GM19025 (cell line): ENCODE measurements at regions not wholly inside any gene's neighbourhood (a gene's known extent, or its start where the extent isn't known, plus 50 kb on each side); places are given as distances from the start of the nearest gene placed in this dataset.
A peak's percentile ranks its signal among the peaks of the same experiment; 100 is the strongest.

Source experiments
- ATAC-seq: cut with Tn5 transposase; IDR thresholded peaks from one replicate; pipeline ENCODE4 v1.9.1; 2021; ENCODE audit warnings: mild to moderate bottlenecking, low read depth, moderate library complexity; ENCODE audit not compliant: unreplicated experiment

GRCh38 chr6:9563568-9563967 is 851.3 kb downstream of the TFAP2A start:
- no peak for ATAC-seq

- ATAC-seq: no peak
These were observed 860.1 kb downstream of the TFAP2A start for GRCh38 chr6:9554806-9555205.

- no peak for ATAC-seq
These were observed 860.6 kb downstream of the TFAP2A start for GRCh38 chr6:9554323-9554722.

GRCh38 chr6:9553002-9553401 is 861.9 kb downstream of the TFAP2A start:
- no peak for ATAC-seq

GRCh38 chr6:9543649-9544048 is 871.2 kb downstream of the TFAP2A start:
- no peak for ATAC-seq

- no peak for ATAC-seq
These were observed 874.2 kb downstream of the TFAP2A start for GRCh38 chr6:9540534-9541126.

- ATAC-seq: no peak
These were observed 874.7 kb downstream of the TFAP2A start for GRCh38 chr6:9540126-9540525.

- ATAC-seq: no peak
These were observed 875.6 kb downstream of the TFAP2A start for GRCh38 chr6:9539231-9539755.

GRCh38 chr6:9537381-9537780 is 877.5 kb downstream of the TFAP2A start:
- no peak for ATAC-seq

GRCh38 chr6:9535106-9535505 is 879.8 kb downstream of the TFAP2A start:
- no peak for ATAC-seq

GRCh38 chr6:9532621-9533557 is 882.0 kb downstream of the TFAP2A start:
- no peak for ATAC-seq

GRCh38 chr6:9527679-9528286 is 887.1 kb downstream of the TFAP2A start:
- no peak for ATAC-seq

- ATAC-seq: no peak
These were observed 891.4 kb downstream of the TFAP2A start for GRCh38 chr6:9523462-9523861.

GRCh38 chr6:9522101-9522500 is 892.8 kb downstream of the TFAP2A start:
- no peak for ATAC-seq

GRCh38 chr6:9521152-9521530 is 893.7 kb downstream of the TFAP2A start:
- ATAC-seq: no peak

- peak; percentile 46 for ATAC-seq
These were observed 894.3 kb downstream of the TFAP2A start for GRCh38 chr6:9520417-9521151.

- ATAC-seq: no peak
These were observed 896.4 kb downstream of the TFAP2A start for GRCh38 chr6:9518431-9518830.

- ATAC-seq: no peak
These were observed 897.1 kb downstream of the TFAP2A start for GRCh38 chr6:9517806-9518205.

GRCh38 chr6:9515633-9516606 is 899.0 kb downstream of the TFAP2A start:
- ATAC-seq: no peak
